ENCODE measurements at regions not wholly inside any gene's neighbourhood (a gene's known extent, or its start where the extent isn't known, plus 50 kb on each side); places are given as distances from the start of the nearest gene placed in this dataset.

- Histone ChIP-seq H3K27ac (no peak overlapping the region), H3K4me1 (no peaks in the 10 kb centered on the region), H3K36me3 (no peaks in the 10 kb centered on the region), H3K9me3 (no peaks in the 10 kb centered on the region), H3K4me3 (replicated peaks in 1 of 3) (no peak overlapping the region), H3K27me3 (no peaks in the 10 kb centered on the region)
- TF ChIP-seq CTCF (IDR thresholded peaks at IDR 0.05), result no peak
- TF ChIP-seq POLR2A (IDR thresholded peaks at IDR 0.05), result no peak
- intact Hi-C loops (cut with DNase I), result no loop called here
- DNase-seq, result no peak
- 78 to 95% methylated on average over 1 of the region's 1 CpG for WGBS, 2 donors
Measured at GRCh38 chr18:53990485-53990884, 234.0 kb downstream of the MBD2 start.

GRCh38 chr18:53984021-53984420 is 240.4 kb downstream of the MBD2 start:
- intact Hi-C loops (cut with DNase I), result no loop called here
- Histone ChIP-seq H3K4me3 (replicated peaks in 1 of 3) (no peak overlapping the region), H3K27me3 (no peaks in the 10 kb centered on the region), H3K27ac (no peak overlapping the region), H3K9me3 (no peaks in the 10 kb centered on the region), H3K36me3 (no peaks in the 10 kb centered on the region), H3K4me1 (no peaks in the 10 kb centered on the region)
- 72 to 76% methylated on average over 3 of the region's 3 CpGs for WGBS, 2 donors
- DNase-seq, result no peak
- TF ChIP-seq POLR2A (IDR thresholded peaks at IDR 0.05), result no peak
- no peak for TF ChIP-seq CTCF (IDR thresholded peaks at IDR 0.05)

GRCh38 chr18:53971331-53971730 is 253.1 kb downstream of the MBD2 start:
- Histone ChIP-seq H3K27ac (no peak overlapping the region), H3K27me3 (no peaks in the 10 kb centered on the region), H3K4me1 (no peaks in the 10 kb centered on the region), H3K36me3 (no peaks in the 10 kb centered on the region), H3K4me3 (replicated peaks in 1 of 3) (no peak overlapping the region), H3K9me3 (no peaks in the 10 kb centered on the region)
- TF ChIP-seq CTCF (IDR thresholded peaks at IDR 0.05) (no peak), POLR2A (IDR thresholded peaks at IDR 0.05) (no peak)
- 100% methylated on average over 1 of the region's 1 CpG for WGBS, 2 donors
- no peak for DNase-seq
- intact Hi-C loops (cut with DNase I), result no loop called here

GRCh38 chr18:53952700-53953099 is 271.8 kb downstream of the MBD2 start:
- WGBS, 2 donors, result 93 to 94% methylated on average over 3 of the region's 3 CpGs
- Histone ChIP-seq H3K27me3 (no peaks in the 10 kb centered on the region), H3K27ac (no peak overlapping the region), H3K9me3 (no peaks in the 10 kb centered on the region), H3K36me3 (no peaks in the 10 kb centered on the region), H3K4me3 (replicated peaks in 1 of 3) (no peak overlapping the region), H3K4me1 (no peaks in the 10 kb centered on the region)
- no peak for DNase-seq
- intact Hi-C loops (cut with DNase I), result no loop called here
- TF ChIP-seq POLR2A (IDR thresholded peaks at IDR 0.05), result no peak
- no peak for TF ChIP-seq CTCF (IDR thresholded peaks at IDR 0.05)

- no peak for TF ChIP-seq POLR2A (IDR thresholded peaks at IDR 0.05)
- TF ChIP-seq CTCF (IDR thresholded peaks at IDR 0.05), result no peak
- Histone ChIP-seq H3K4me1 (no peaks in the 10 kb centered on the region), H3K9me3 (no peaks in the 10 kb centered on the region), H3K27me3 (no peaks in the 10 kb centered on the region), H3K36me3 (no peaks in the 10 kb centered on the region), H3K4me3 (replicated peaks in 1 of 3) (no peak overlapping the region), H3K27ac (no peak overlapping the region)
- DNase-seq, result no peak
- intact Hi-C loops (cut with DNase I), result no loop called here
- 68 to 83% methylated on average over 1 of the region's 1 CpG for WGBS, 2 donors
Measured at GRCh38 chr18:53950545-53950944, 273.9 kb downstream of the MBD2 start.

Data from thyroid gland (tissue), 4 donors.